Liver (tissue), 3 donors: ENCODE measurements at regions not wholly inside any gene's neighbourhood (a gene's known extent, or its start where the extent isn't known, plus 50 kb on each side); places are given as distances from the start of the nearest gene placed in this dataset.

Experiments
- ATF3 ChIP-seq: IDR thresholded peaks from 2 replicates; pipeline ENCODE4 v1.6.1; 2016; ENCODE audit warnings: antibody characterized with exemption
- FOXA1 ChIP-seq: IDR thresholded peaks from 2 replicates; pipeline ENCODE4 v1.6.1; 2016; ENCODE audit warnings: antibody characterized with exemption
- JUND ChIP-seq, 2 donors: IDR thresholded peaks; 2 replicates each; pipeline ENCODE4 v1.6.1; 2016; ENCODE audit warnings: antibody characterized with exemption in 2 of 2
- MAX ChIP-seq: IDR thresholded peaks from 2 replicates; pipeline ENCODE4 v1.6.1; 2016; ENCODE audit warnings: antibody characterized with exemption
- RAD21 ChIP-seq, 2 donors: IDR thresholded peaks; 2 replicates each; pipeline ENCODE4 v1.6.1; 2016; ENCODE audit warnings: antibody characterized with exemption in 2 of 2, mild to moderate bottlenecking in 2 of 2
- SP1 ChIP-seq: IDR thresholded peaks from 2 replicates; pipeline ENCODE4 v1.6.1; 2018; ENCODE audit warnings: antibody characterized with exemption, mild to moderate bottlenecking
- YY1 ChIP-seq: IDR thresholded peaks from 2 replicates; pipeline ENCODE4 v1.6.1; 2016; ENCODE audit warnings: antibody characterized with exemption, mild to moderate bottlenecking
- ZBTB33 ChIP-seq: IDR thresholded peaks from 2 replicates; pipeline ENCODE4 v1.6.1; 2016; ENCODE audit warnings: antibody characterized with exemption
- TF ChIP-seq, protein P1 (sequence below): fragments of 150-350 bp; IDR thresholded peaks from 2 replicates; pipeline ENCODE4 v1.5.1; 2017; ENCODE audit warnings: improper control_type of control experiment, low read depth, low read length; ENCODE audit not compliant: missing input control
- TF ChIP-seq, protein P2 (sequence below): IDR thresholded peaks from 2 replicates; pipeline ENCODE4 v1.6.1; 2016; ENCODE audit warnings: antibody characterized with exemption, mild to moderate bottlenecking
- donor health status: healthy.
- donor health status: healthy.

DNA sequence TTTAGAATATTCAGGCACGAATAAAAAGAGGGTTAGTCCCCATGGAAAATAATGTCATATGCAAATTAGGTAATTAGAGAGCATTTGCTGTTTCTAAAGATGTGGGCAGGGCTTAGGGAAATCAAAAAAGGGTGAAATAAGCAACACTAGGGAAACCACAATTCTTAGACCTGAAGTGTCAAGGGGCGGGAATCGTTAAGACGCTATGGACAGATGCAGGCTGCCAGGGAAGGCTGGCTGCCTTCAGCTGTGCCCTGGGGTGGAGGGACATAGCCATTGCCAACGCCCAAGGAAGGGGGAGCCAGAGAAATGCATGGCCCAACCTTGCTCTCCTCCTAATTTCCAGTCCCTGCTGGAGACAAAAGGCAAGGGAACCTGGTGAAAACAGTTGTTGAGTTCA lies 141.7 kb upstream of the PROK2 start:
- TF ChIP-seq, protein P1, sequence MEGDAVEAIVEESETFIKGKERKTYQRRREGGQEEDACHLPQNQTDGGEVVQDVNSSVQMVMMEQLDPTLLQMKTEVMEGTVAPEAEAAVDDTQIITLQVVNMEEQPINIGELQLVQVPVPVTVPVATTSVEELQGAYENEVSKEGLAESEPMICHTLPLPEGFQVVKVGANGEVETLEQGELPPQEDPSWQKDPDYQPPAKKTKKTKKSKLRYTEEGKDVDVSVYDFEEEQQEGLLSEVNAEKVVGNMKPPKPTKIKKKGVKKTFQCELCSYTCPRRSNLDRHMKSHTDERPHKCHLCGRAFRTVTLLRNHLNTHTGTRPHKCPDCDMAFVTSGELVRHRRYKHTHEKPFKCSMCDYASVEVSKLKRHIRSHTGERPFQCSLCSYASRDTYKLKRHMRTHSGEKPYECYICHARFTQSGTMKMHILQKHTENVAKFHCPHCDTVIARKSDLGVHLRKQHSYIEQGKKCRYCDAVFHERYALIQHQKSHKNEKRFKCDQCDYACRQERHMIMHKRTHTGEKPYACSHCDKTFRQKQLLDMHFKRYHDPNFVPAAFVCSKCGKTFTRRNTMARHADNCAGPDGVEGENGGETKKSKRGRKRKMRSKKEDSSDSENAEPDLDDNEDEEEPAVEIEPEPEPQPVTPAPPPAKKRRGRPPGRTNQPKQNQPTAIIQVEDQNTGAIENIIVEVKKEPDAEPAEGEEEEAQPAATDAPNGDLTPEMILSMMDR = no peak
- TF ChIP-seq RAD21 (IDR thresholded peaks at IDR 0.05) = no peak
- no peak for TF ChIP-seq YY1
- no peak for TF ChIP-seq ATF3
- TF ChIP-seq, protein P2, sequence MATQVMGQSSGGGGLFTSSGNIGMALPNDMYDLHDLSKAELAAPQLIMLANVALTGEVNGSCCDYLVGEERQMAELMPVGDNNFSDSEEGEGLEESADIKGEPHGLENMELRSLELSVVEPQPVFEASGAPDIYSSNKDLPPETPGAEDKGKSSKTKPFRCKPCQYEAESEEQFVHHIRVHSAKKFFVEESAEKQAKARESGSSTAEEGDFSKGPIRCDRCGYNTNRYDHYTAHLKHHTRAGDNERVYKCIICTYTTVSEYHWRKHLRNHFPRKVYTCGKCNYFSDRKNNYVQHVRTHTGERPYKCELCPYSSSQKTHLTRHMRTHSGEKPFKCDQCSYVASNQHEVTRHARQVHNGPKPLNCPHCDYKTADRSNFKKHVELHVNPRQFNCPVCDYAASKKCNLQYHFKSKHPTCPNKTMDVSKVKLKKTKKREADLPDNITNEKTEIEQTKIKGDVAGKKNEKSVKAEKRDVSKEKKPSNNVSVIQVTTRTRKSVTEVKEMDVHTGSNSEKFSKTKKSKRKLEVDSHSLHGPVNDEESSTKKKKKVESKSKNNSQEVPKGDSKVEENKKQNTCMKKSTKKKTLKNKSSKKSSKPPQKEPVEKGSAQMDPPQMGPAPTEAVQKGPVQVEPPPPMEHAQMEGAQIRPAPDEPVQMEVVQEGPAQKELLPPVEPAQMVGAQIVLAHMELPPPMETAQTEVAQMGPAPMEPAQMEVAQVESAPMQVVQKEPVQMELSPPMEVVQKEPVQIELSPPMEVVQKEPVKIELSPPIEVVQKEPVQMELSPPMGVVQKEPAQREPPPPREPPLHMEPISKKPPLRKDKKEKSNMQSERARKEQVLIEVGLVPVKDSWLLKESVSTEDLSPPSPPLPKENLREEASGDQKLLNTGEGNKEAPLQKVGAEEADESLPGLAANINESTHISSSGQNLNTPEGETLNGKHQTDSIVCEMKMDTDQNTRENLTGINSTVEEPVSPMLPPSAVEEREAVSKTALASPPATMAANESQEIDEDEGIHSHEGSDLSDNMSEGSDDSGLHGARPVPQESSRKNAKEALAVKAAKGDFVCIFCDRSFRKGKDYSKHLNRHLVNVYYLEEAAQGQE = no peak
- TF ChIP-seq ZBTB33 = no peak
- no peak for TF ChIP-seq MAX
- no peak for TF ChIP-seq JUND (IDR thresholded peaks at IDR 0.05)
- TF ChIP-seq FOXA1 = no peak
- no peak for TF ChIP-seq SP1
